GM19467 (cell line): ENCODE measurements at regions not wholly inside any gene's neighbourhood (a gene's known extent, or its start where the extent isn't known, plus 50 kb on each side); places are given as distances from the start of the nearest gene placed in this dataset.

Experiments used
- ATAC-seq: cut with Tn5 transposase; IDR thresholded peaks from one replicate; pipeline ENCODE4 v1.9.1; 2021; ENCODE audit warnings: mild to moderate bottlenecking, moderate library complexity; ENCODE audit not compliant: unreplicated experiment

GRCh38 chr6:135789375-135790050, 62.0 kb upstream of the PDE7B start:
- no peak for ATAC-seq

GRCh38 chr6:135791441-135791840, 60.1 kb upstream of the PDE7B start:
- no peak for ATAC-seq

- ATAC-seq: no peak
Measured at GRCh38 chr6:135796643-135797305, 54.7 kb upstream of the PDE7B start.

- no peak for ATAC-seq
Measured at GRCh38 chr6:135797361-135797760, 54.1 kb upstream of the PDE7B start.

- ATAC-seq: no peak
Measured at GRCh38 chr6:135798751-135799515, 52.6 kb upstream of the PDE7B start.
